ENCODE measurements at regions not wholly inside any gene's neighbourhood (a gene's known extent, or its start where the extent isn't known, plus 50 kb on each side); places are given as distances from the start of the nearest gene placed in this dataset.

DNA sequence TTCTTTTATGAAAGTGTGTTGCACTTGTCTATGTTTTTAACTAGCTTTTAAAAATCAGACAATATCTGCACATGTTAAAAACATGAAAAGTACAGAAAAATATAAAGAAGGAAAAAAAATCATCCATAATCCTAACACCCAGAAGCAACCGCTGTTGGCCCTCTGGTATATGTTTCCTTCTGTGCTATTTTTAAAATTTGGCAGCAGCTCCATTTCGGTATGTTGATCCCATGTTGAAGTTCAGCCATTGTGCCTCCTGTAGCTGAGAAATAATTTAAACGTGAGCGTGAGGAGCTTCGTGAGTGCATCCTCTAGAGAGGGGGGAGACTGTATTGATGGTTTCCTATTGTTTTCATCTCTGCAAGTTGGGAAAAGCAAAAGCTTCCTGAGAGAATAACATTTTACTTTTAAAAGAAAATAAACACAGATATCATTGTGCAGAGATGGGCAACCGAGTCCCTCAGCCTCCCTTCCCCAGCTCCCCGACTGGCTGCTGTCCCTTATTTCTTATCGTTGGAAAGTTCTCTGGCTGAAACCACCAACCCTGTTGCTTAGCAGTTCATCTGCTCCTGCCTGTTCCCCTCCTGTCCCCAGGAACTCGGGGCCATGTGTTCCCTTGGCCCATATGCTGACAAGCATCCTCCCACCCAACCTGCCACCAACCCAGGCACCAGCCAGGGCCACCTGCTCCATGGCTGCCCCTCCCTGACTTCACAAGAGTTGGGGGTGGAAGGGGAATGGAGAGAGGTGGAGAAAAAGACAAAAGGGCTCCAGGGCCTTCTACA, 499.1 kb upstream of the PODXL start:
- 85% methylated on average over 9 of the region's 9 CpGs for WGBS
- DNase-seq (ENCODE audit: low read depth in 6 of 9, low spot score in 9 of 9): no peak
- Histone ChIP-seq H3K36me3 (ENCODE audit: control insufficient read depth in 2 of 2, insufficient read depth in 2 of 2, low read length in 1 of 2) (no peaks in the 10 kb centered on the region), H3K27ac (ENCODE audit: low read depth in 1 of 2, low read length in 1 of 2) (no peak overlapping the region), H3K9me3 (ENCODE audit: control insufficient read depth in 2 of 2, insufficient read depth in 1 of 2, low read length in 1 of 2) (no peaks in the 10 kb centered on the region), H3K4me3 (ENCODE audit: low read length in 2 of 2) (no peak overlapping the region), H3K4me1 (ENCODE audit: control insufficient read depth in 2 of 2, insufficient read depth in 2 of 2, low read length in 2 of 2) (no peaks in the 10 kb centered on the region), H3K27me3 (ENCODE audit: control insufficient read depth in 2 of 2, insufficient read depth in 1 of 2, low read length in 1 of 2) (no peaks in the 10 kb centered on the region)

DNA sequence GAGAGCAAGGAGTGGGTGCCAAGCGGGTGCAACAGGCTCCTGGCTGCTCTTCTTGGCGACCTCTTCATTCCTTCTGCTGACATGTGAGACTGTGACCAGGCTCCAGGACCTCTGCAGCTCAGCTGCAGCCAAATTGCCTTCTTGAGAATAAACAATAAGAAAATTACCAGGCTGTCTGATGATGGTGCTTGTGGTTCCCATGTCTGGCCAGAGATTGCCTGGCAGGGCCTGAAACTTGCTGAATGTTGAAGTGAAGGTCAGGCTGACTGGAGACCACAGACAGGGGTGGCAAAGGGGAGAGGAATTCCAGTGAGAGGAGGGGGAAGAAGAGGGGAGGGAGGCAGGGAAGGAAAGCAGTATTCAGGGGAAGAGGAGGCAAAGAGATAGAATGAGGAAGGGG, 497.4 kb upstream of the PODXL start:
- no peak for DNase-seq (ENCODE audit: low read depth in 6 of 9, low spot score in 9 of 9)
- WGBS: 84% methylated on average over 2 of the region's 2 CpGs
- Histone ChIP-seq H3K9me3 (ENCODE audit: control insufficient read depth in 2 of 2, insufficient read depth in 1 of 2, low read length in 1 of 2) (no peaks in the 10 kb centered on the region), H3K27ac (ENCODE audit: low read depth in 1 of 2, low read length in 1 of 2) (no peak overlapping the region), H3K4me1 (ENCODE audit: control insufficient read depth in 2 of 2, insufficient read depth in 2 of 2, low read length in 2 of 2) (no peaks in the 10 kb centered on the region), H3K27me3 (ENCODE audit: control insufficient read depth in 2 of 2, insufficient read depth in 1 of 2, low read length in 1 of 2) (no peaks in the 10 kb centered on the region), H3K4me3 (ENCODE audit: low read length in 2 of 2) (no peak overlapping the region), H3K36me3 (ENCODE audit: control insufficient read depth in 2 of 2, insufficient read depth in 2 of 2, low read length in 1 of 2) (no peaks in the 10 kb centered on the region)

GRCh38 chr7:132051311-132051710, 494.9 kb upstream of the PODXL start:
- no peaks in the 10 kb centered on the region for H3K4me1 ChIP-seq (ENCODE audit: control insufficient read depth in 2 of 2, insufficient read depth in 2 of 2, low read length in 2 of 2)
- H3K9me3 ChIP-seq (ENCODE audit: control insufficient read depth in 2 of 2, insufficient read depth in 1 of 2, low read length in 1 of 2): no peaks in the 10 kb centered on the region
- no peaks in the 10 kb centered on the region for H3K27me3 ChIP-seq (ENCODE audit: control insufficient read depth in 2 of 2, insufficient read depth in 1 of 2, low read length in 1 of 2)
- H3K27ac ChIP-seq (ENCODE audit: low read depth in 1 of 2, low read length in 1 of 2): no peak overlapping the region
- no peak for DNase-seq (ENCODE audit: low read depth in 6 of 9, low spot score in 9 of 9)
- H3K4me3 ChIP-seq (ENCODE audit: low read length in 2 of 2): no peak overlapping the region
- WGBS: 75% methylated on average over 3 of the region's 3 CpGs
- H3K36me3 ChIP-seq (ENCODE audit: control insufficient read depth in 2 of 2, insufficient read depth in 2 of 2, low read length in 1 of 2): no peaks in the 10 kb centered on the region

GRCh38 chr7:132049462-132050304, 493.3 kb upstream of the PODXL start:
- no peak overlapping the region for H3K4me3 ChIP-seq (ENCODE audit: low read length in 2 of 2)
- DNase-seq (ENCODE audit: low read depth in 6 of 9, low spot score in 9 of 9): peak in 2 of 9 donors; percentile 15 to 25
- 59% methylated on average over 9 of the region's 9 CpGs for WGBS

GRCh38 chr7:132045481-132045980, 489.1 kb upstream of the PODXL start:
- WGBS: 95% methylated on average over 2 of the region's 2 CpGs
- no peak for DNase-seq (ENCODE audit: low read depth in 6 of 9, low spot score in 9 of 9)

More at GRCh38 chr7:132049462-132050304, 493.3 kb upstream of the PODXL start:
- no peaks in the 10 kb centered on the region for H3K36me3 ChIP-seq (ENCODE audit: control insufficient read depth in 2 of 2, insufficient read depth in 2 of 2, low read length in 1 of 2)
- no peak overlapping the region for H3K27ac ChIP-seq (ENCODE audit: low read depth in 1 of 2, low read length in 1 of 2)
- no peaks in the 10 kb centered on the region for H3K27me3 ChIP-seq (ENCODE audit: control insufficient read depth in 2 of 2, insufficient read depth in 1 of 2, low read length in 1 of 2)
- H3K9me3 ChIP-seq (ENCODE audit: control insufficient read depth in 2 of 2, insufficient read depth in 1 of 2, low read length in 1 of 2): no peaks in the 10 kb centered on the region
- H3K4me1 ChIP-seq (ENCODE audit: control insufficient read depth in 2 of 2, insufficient read depth in 2 of 2, low read length in 2 of 2): no peaks in the 10 kb centered on the region

GRCh38 chr7:132045002-132045401, 488.6 kb upstream of the PODXL start:
- no peaks in the 10 kb centered on the region for H3K36me3 ChIP-seq (ENCODE audit: control insufficient read depth in 2 of 2, insufficient read depth in 2 of 2, low read length in 1 of 2)
- H3K27me3 ChIP-seq (ENCODE audit: control insufficient read depth in 2 of 2, insufficient read depth in 1 of 2, low read length in 1 of 2): no peaks in the 10 kb centered on the region
- no peak for DNase-seq (ENCODE audit: low read depth in 6 of 9, low spot score in 9 of 9)
- H3K4me1 ChIP-seq (ENCODE audit: control insufficient read depth in 2 of 2, insufficient read depth in 2 of 2, low read length in 2 of 2): no peaks in the 10 kb centered on the region
- H3K27ac ChIP-seq (ENCODE audit: low read depth in 1 of 2, low read length in 1 of 2): no peak overlapping the region
- H3K4me3 ChIP-seq (ENCODE audit: low read length in 2 of 2): no peak overlapping the region
- no peaks in the 10 kb centered on the region for H3K9me3 ChIP-seq (ENCODE audit: control insufficient read depth in 2 of 2, insufficient read depth in 1 of 2, low read length in 1 of 2)
- WGBS: 73% methylated on average over 2 of the region's 2 CpGs

More at GRCh38 chr7:132045481-132045980, 489.1 kb upstream of the PODXL start:
- no peaks in the 10 kb centered on the region for H3K27me3 ChIP-seq (ENCODE audit: control insufficient read depth in 2 of 2, insufficient read depth in 1 of 2, low read length in 1 of 2)
- no peak overlapping the region for H3K4me3 ChIP-seq (ENCODE audit: low read length in 2 of 2)
- no peaks in the 10 kb centered on the region for H3K9me3 ChIP-seq (ENCODE audit: control insufficient read depth in 2 of 2, insufficient read depth in 1 of 2, low read length in 1 of 2)
- H3K4me1 ChIP-seq (ENCODE audit: control insufficient read depth in 2 of 2, insufficient read depth in 2 of 2, low read length in 2 of 2): no peaks in the 10 kb centered on the region
- no peak overlapping the region for H3K27ac ChIP-seq (ENCODE audit: low read depth in 1 of 2, low read length in 1 of 2)
- H3K36me3 ChIP-seq (ENCODE audit: control insufficient read depth in 2 of 2, insufficient read depth in 2 of 2, low read length in 1 of 2): no peaks in the 10 kb centered on the region

GRCh38 chr7:132044247-132044646, 487.8 kb upstream of the PODXL start:
- H3K9me3 ChIP-seq (ENCODE audit: control insufficient read depth in 2 of 2, insufficient read depth in 1 of 2, low read length in 1 of 2): no peaks in the 10 kb centered on the region
- WGBS: 96% methylated on average over 1 of the region's 1 CpG
- H3K27me3 ChIP-seq (ENCODE audit: control insufficient read depth in 2 of 2, insufficient read depth in 1 of 2, low read length in 1 of 2): no peaks in the 10 kb centered on the region
- H3K4me3 ChIP-seq (ENCODE audit: low read length in 2 of 2): no peak overlapping the region
- DNase-seq (ENCODE audit: low read depth in 6 of 9, low spot score in 9 of 9): no peak
- H3K27ac ChIP-seq (ENCODE audit: low read depth in 1 of 2, low read length in 1 of 2): no peak overlapping the region
- no peaks in the 10 kb centered on the region for H3K4me1 ChIP-seq (ENCODE audit: control insufficient read depth in 2 of 2, insufficient read depth in 2 of 2, low read length in 2 of 2)
- H3K36me3 ChIP-seq (ENCODE audit: control insufficient read depth in 2 of 2, insufficient read depth in 2 of 2, low read length in 1 of 2): no peaks in the 10 kb centered on the region

GRCh38 chr7:132041108-132041507, 484.7 kb upstream of the PODXL start:
- DNase-seq (ENCODE audit: low read depth in 6 of 9, low spot score in 9 of 9): no peak
- Histone ChIP-seq H3K9me3 (ENCODE audit: control insufficient read depth in 2 of 2, insufficient read depth in 1 of 2, low read length in 1 of 2) (no peaks in the 10 kb centered on the region), H3K4me3 (ENCODE audit: low read length in 2 of 2) (no peak overlapping the region), H3K4me1 (ENCODE audit: control insufficient read depth in 2 of 2, insufficient read depth in 2 of 2, low read length in 2 of 2) (no peaks in the 10 kb centered on the region), H3K27me3 (ENCODE audit: control insufficient read depth in 2 of 2, insufficient read depth in 1 of 2, low read length in 1 of 2) (no peaks in the 10 kb centered on the region), H3K36me3 (ENCODE audit: control insufficient read depth in 2 of 2, insufficient read depth in 2 of 2, low read length in 1 of 2) (no peaks in the 10 kb centered on the region), H3K27ac (ENCODE audit: low read depth in 1 of 2, low read length in 1 of 2) (no peak overlapping the region)
- 95% methylated on average over 3 of the region's 3 CpGs for WGBS
